Liver (tissue), 8 donors: ENCODE measurements at regions not wholly inside any gene's neighbourhood (a gene's known extent, or its start where the extent isn't known, plus 50 kb on each side); places are given as distances from the start of the nearest gene placed in this dataset.

ENCODE experiments used
- DNase-seq: peaks from one replicate; pipeline ENCODE4 v3.0.0-alpha.2; 2017; ENCODE audit warnings: low spot score
- H3K27ac ChIP-seq, 2 donors: one replicate each; pipeline ENCODE4 v1.7.0; 2013; ENCODE audit warnings: inconsistent platforms in 2 of 2, low read length in 2 of 2, control low read depth in 1 of 2, low read depth in 1 of 2, mild to moderate bottlenecking in 1 of 2
- H3K27me3 ChIP-seq, 4 donors: one replicate each; pipeline versions ENCODE4 v1.6.1 to v1.7.0; 2013; ENCODE audit warnings: low read length in 3 of 4, inconsistent platforms in 1 of 4, mild to moderate bottlenecking in 1 of 4, moderate library complexity in 1 of 4; ENCODE audit not compliant: control insufficient read depth in 4 of 4, insufficient read depth in 4 of 4
- H3K36me3 ChIP-seq, 4 donors: one replicate each; pipeline versions ENCODE4 v1.6.1 to v1.7.0; 2013; ENCODE audit warnings: low read length in 3 of 4, mild to moderate bottlenecking in 3 of 4, low read depth in 1 of 4, moderate library complexity in 1 of 4; ENCODE audit not compliant: control insufficient read depth in 4 of 4, insufficient read depth in 3 of 4
- H3K4me1 ChIP-seq, 4 donors: one replicate each; pipeline versions ENCODE4 v1.6.1 to v1.7.0; 2013; ENCODE audit warnings: low read length in 3 of 4, mild to moderate bottlenecking in 3 of 4, moderate library complexity in 1 of 4; ENCODE audit not compliant: control insufficient read depth in 4 of 4, insufficient read depth in 4 of 4
- H3K4me3 ChIP-seq, 3 donors: one replicate each; pipeline versions ENCODE4 v1.6.1 to v1.7.0; 2013; ENCODE audit warnings: low read length in 3 of 3, control low read depth in 1 of 3, low read depth in 1 of 3, mild to moderate bottlenecking in 1 of 3
- H3K9ac ChIP-seq, 2 donors: one replicate each; pipeline ENCODE4 v1.7.0; 2013; ENCODE audit warnings: low read length in 2 of 2, mild to moderate bottlenecking in 2 of 2, moderate library complexity in 2 of 2, control low read depth in 1 of 2, low read depth in 1 of 2
- H3K9me3 ChIP-seq, 4 donors: one replicate each; pipeline versions ENCODE4 v1.6.1 to v1.7.0; 2013; ENCODE audit warnings: low read length in 3 of 4; ENCODE audit not compliant: control insufficient read depth in 4 of 4
- CTCF ChIP-seq: fragments of 150-350 bp; IDR thresholded peaks from 2 replicates; pipeline ENCODE4 v1.5.1; 2017; ENCODE audit warnings: improper control_type of control experiment, low read depth, low read length; ENCODE audit not compliant: missing input control
- EGR1 ChIP-seq, 2 donors: IDR thresholded peaks; 2 replicates each; pipeline ENCODE4 v1.6.1; 2016 to 2018; ENCODE audit warnings: antibody characterized with exemption in 2 of 2, low read depth in 2 of 2
- FOXA1 ChIP-seq: IDR thresholded peaks from 2 replicates; pipeline ENCODE4 v1.6.1; 2016; ENCODE audit warnings: antibody characterized with exemption
- FOXA2 ChIP-seq: IDR thresholded peaks from 2 replicates; pipeline ENCODE4 v1.6.1; 2016; ENCODE audit warnings: antibody characterized with exemption
- GABPA ChIP-seq, 2 donors: IDR thresholded peaks in 1 of 2; conservative IDR thresholded peaks in 1 of 2; 2 replicates each; pipeline ENCODE4 v1.6.1; 2016; ENCODE audit warnings: antibody characterized with exemption in 2 of 2, mild to moderate bottlenecking in 1 of 2, moderate library complexity in 1 of 2
- HNF4A ChIP-seq, 2 donors: conservative IDR thresholded peaks; 2 replicates each; pipeline ENCODE4 v1.6.1; 2016; ENCODE audit warnings: antibody characterized with exemption in 2 of 2, mild to moderate bottlenecking in 2 of 2
- HNF4G ChIP-seq: IDR thresholded peaks from 2 replicates; pipeline ENCODE4 v1.6.1; 2016; ENCODE audit warnings: antibody characterized with exemption
- JUND ChIP-seq, 2 donors: IDR thresholded peaks; 2 replicates each; pipeline ENCODE4 v1.6.1; 2016; ENCODE audit warnings: antibody characterized with exemption in 2 of 2
- NR2F2 ChIP-seq: IDR thresholded peaks from 2 replicates; pipeline ENCODE4 v1.6.1; 2016; ENCODE audit warnings: antibody characterized with exemption
- RAD21 ChIP-seq, 2 donors: IDR thresholded peaks; 2 replicates each; pipeline ENCODE4 v1.6.1; 2016; ENCODE audit warnings: antibody characterized with exemption in 2 of 2, mild to moderate bottlenecking in 2 of 2
- REST ChIP-seq: IDR thresholded peaks from 2 replicates; pipeline ENCODE4 v1.6.1; 2016; ENCODE audit warnings: antibody characterized with exemption, mild to moderate bottlenecking
- RXRA ChIP-seq, 2 donors: IDR thresholded peaks; 2 replicates each; pipeline ENCODE4 v1.6.1; 2017 to 2018; ENCODE audit warnings: antibody characterized with exemption in 2 of 2, mild to moderate bottlenecking in 1 of 2
- SP1 ChIP-seq: IDR thresholded peaks from 2 replicates; pipeline ENCODE4 v1.6.1; 2018; ENCODE audit warnings: antibody characterized with exemption, mild to moderate bottlenecking
- TAF1 ChIP-seq: conservative IDR thresholded peaks from 2 replicates; pipeline ENCODE4 v1.6.1; 2016; ENCODE audit warnings: antibody characterized with exemption, mild to moderate bottlenecking
- YY1 ChIP-seq: IDR thresholded peaks from 2 replicates; pipeline ENCODE4 v1.6.1; 2016; ENCODE audit warnings: antibody characterized with exemption, mild to moderate bottlenecking
- ZBTB33 ChIP-seq: IDR thresholded peaks from 2 replicates; pipeline ENCODE4 v1.6.1; 2016; ENCODE audit warnings: antibody characterized with exemption
- WGBS: extraction: QIAGEN DNeasy Blood & Tissue Kit; methylation state at CpG from one replicate; pipeline ENCODE4 v1.1.7; 2013; 5-methylcytosine and 5-hydroxymethylcytosine counted together
- TF ChIP-seq, protein P1 (sequence below): IDR thresholded peaks from 2 replicates; pipeline ENCODE4 v1.6.1; 2016; ENCODE audit warnings: antibody characterized with exemption
- TF ChIP-seq, protein P2 (sequence below): IDR thresholded peaks from 2 replicates; pipeline ENCODE4 v1.6.1; 2016; ENCODE audit warnings: antibody characterized with exemption
- donor health status: healthy.
- donor health status: healthy.
- donor health status: healthy.
- donor health status: healthy.
- donor health status: healthy.

DNA sequence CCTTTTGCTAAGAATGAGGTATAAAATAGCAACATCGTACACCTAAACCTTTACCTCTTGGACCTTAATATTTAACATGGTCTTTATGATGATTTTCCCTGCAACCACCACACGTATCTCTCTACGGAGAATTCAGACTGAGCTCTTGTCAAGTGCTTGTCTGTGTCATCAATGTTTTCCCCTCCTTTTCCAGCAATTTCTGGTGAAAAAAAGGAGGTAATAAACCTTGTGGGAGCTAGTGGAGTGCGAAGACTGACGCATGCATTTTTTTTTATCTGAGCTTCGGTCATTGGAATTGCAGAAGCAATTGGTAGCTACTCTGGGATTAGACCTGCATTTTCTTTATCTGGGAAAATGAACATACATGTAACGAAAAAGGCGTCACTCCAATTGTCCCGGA lies 527.6 kb downstream of the TMEM114 start:
- WGBS = 85% methylated on average over 9 of the region's 9 CpGs
- DNase-seq = no peak
- Histone ChIP-seq H3K4me3 (no peak overlapping the region), H3K27me3 (no peaks in the 10 kb centered on the region), H3K9ac (no peak overlapping the region), H3K27ac (no peak overlapping the region), H3K9me3 (peaks cover 3 to 7% (median 6%) of the 10 kb centered on the region in 4 donors), H3K36me3 (no peaks in the 10 kb centered on the region), H3K4me1 (no peaks in the 10 kb centered on the region)
- TF ChIP-seq HNF4A (conservative IDR thresholded peaks at IDR 0.05) (no peak), YY1 (no peak), EGR1 (IDR thresholded peaks at IDR 0.05; ENCODE audit: low read depth in 2 of 2) (no peak), SP1 (no peak), CTCF (no peak), GABPA (IDR thresholded peaks at IDR 0.05 in 1 of 2, conservative IDR thresholded peaks at IDR 0.05 in 1 of 2) (no peak), RAD21 (IDR thresholded peaks at IDR 0.05) (no peak), FOXA1 (no peak), HNF4G (no peak), JUND (IDR thresholded peaks at IDR 0.05) (no peak), ZBTB33 (no peak), RXRA (IDR thresholded peaks at IDR 0.05) (no peak), REST (no peak), NR2F2 (no peak)
- TF ChIP-seq, protein P1, sequence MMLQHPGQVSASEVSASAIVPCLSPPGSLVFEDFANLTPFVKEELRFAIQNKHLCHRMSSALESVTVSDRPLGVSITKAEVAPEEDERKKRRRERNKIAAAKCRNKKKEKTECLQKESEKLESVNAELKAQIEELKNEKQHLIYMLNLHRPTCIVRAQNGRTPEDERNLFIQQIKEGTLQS = no peak
- TF ChIP-seq, protein P2, sequence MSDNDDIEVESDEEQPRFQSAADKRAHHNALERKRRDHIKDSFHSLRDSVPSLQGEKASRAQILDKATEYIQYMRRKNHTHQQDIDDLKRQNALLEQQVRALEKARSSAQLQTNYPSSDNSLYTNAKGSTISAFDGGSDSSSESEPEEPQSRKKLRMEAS = no peak

DNA sequence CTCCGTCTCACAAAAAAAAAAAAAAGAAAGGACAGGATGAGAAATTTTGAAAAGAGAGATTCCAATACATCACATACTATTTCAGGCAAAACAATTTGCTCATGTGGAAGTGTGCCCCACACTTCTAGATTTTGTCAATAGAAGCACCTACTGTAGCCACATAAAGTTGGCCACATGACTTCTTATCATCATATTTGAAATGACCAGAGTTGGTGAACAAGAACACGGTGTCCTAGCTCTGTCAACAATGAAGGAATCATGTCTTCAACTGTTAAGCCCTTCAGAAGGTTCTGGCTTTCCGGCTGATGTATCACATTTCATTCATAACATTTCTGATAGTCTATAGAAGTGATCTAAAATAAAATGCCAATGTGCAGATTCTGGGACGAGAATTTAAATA lies 534.5 kb downstream of the TMEM114 start:
- 74% methylated on average over 4 of the region's 4 CpGs for WGBS

More for the DNA sequence above, 534.5 kb downstream of the TMEM114 start:
- H3K4me3 ChIP-seq = no peak overlapping the region
- TF ChIP-seq SP1 (no peak), FOXA2 (no peak), FOXA1 (no peak), RAD21 (IDR thresholded peaks at IDR 0.05) (no peak), REST (no peak), TAF1 (no peak), YY1 (no peak)
- TF ChIP-seq, protein P1 = no peak
- DNase-seq = no peak
- no peaks in the 10 kb centered on the region for H3K27me3 ChIP-seq
- no peaks in the 10 kb centered on the region for H3K36me3 ChIP-seq
- H3K27ac ChIP-seq = no peak overlapping the region
- H3K4me1 ChIP-seq = no peaks in the 10 kb centered on the region
- H3K9me3 ChIP-seq = no peaks in the 10 kb centered on the region
- H3K9ac ChIP-seq = no peak overlapping the region
